ENCODE measurements at regions not wholly inside any gene's neighbourhood (a gene's known extent, or its start where the extent isn't known, plus 50 kb on each side); places are given as distances from the start of the nearest gene placed in this dataset.

- peak; percentile 35 for DNase-seq
Measured at GRCh38 chr1:219801156-219801820, 127.1 kb downstream of the SLC30A10 start.

GRCh38 chr1:219798283-219799030, 129.9 kb downstream of the SLC30A10 start:
- no peak for DNase-seq

- DNase-seq, result no peak
Measured at GRCh38 chr1:219797683-219798082, 130.7 kb downstream of the SLC30A10 start.

GRCh38 chr1:219797009-219797408, 131.3 kb downstream of the SLC30A10 start:
- DNase-seq, result no peak

GRCh38 chr1:219795363-219795917, 132.9 kb downstream of the SLC30A10 start:
- DNase-seq, result no peak

- DNase-seq, result no peak
Measured at GRCh38 chr1:219794085-219794743, 134.1 kb downstream of the SLC30A10 start.

GRCh38 chr1:219792337-219793021, 135.9 kb downstream of the SLC30A10 start:
- peak; percentile 86 for DNase-seq

- DNase-seq, result peak; percentile 21
Measured at GRCh38 chr1:219791766-219792165, 136.6 kb downstream of the SLC30A10 start.

- DNase-seq, result no peak
Measured at GRCh38 chr1:219790834-219791615, 137.3 kb downstream of the SLC30A10 start.

- DNase-seq, result no peak
Measured at GRCh38 chr1:219788700-219789099, 139.7 kb downstream of the SLC30A10 start.

- no peak for DNase-seq
Measured at GRCh38 chr1:219788091-219788490, 140.3 kb downstream of the SLC30A10 start.

- peak; percentile 77 for DNase-seq
Measured at GRCh38 chr1:219784660-219785381, 143.5 kb downstream of the SLC30A10 start.

- DNase-seq, result no peak
Measured at GRCh38 chr1:219783605-219784235, 144.6 kb downstream of the SLC30A10 start.

GRCh38 chr1:219782929-219783328, 145.4 kb downstream of the SLC30A10 start:
- DNase-seq, result no peak

- no peak for DNase-seq
Measured at GRCh38 chr1:219782311-219782710, 146.0 kb downstream of the SLC30A10 start.

GRCh38 chr1:219781491-219781890, 146.9 kb downstream of the SLC30A10 start:
- no peak for DNase-seq

GRCh38 chr1:219778793-219779369, 149.5 kb downstream of the SLC30A10 start:
- no peak for DNase-seq

- DNase-seq, result no peak
Measured at GRCh38 chr1:219778110-219778509, 150.2 kb downstream of the SLC30A10 start.

GRCh38 chr1:219774386-219774785, 154.0 kb downstream of the SLC30A10 start:
- no peak for DNase-seq

GRCh38 chr1:219773775-219774174, 154.6 kb downstream of the SLC30A10 start:
- no peak for DNase-seq
